Stimulated activated CD8-positive, alpha-beta memory T cell treated with anti-CD3 and anti-CD28 coated beads, Interleukin-7, amount 100 ng/mL, for 24 hours (primary cell): ENCODE measurements at regions not wholly inside any gene's neighbourhood (a gene's known extent, or its start where the extent isn't known, plus 50 kb on each side); places are given as distances from the start of the nearest gene placed in this dataset.
"Not testable (repeated sequence)": the region's sequence is repeated elsewhere in the genome, so short reads cannot be mapped to it uniquely, and the experiment has no call there.

Source experiments
- DNase-seq: peaks from one replicate; pipeline ENCODE4 v3.0.0-alpha.2; 2020; ENCODE audit warnings: low read depth

GRCh38 chr15:96470681-96471310 lies 140.3 kb downstream of the NR2F2 start:
- DNase-seq, result no peak

GRCh38 chr15:96472681-96473080 lies 142.2 kb downstream of the NR2F2 start:
- no peak for DNase-seq

GRCh38 chr15:96473556-96473955 lies 143.1 kb downstream of the NR2F2 start:
- no peak for DNase-seq

- DNase-seq, result no peak
Measured at GRCh38 chr15:96474231-96474664, 143.7 kb downstream of the NR2F2 start.

GRCh38 chr15:96477227-96477626 lies 146.7 kb downstream of the NR2F2 start:
- no peak for DNase-seq

- DNase-seq, result not testable (repeated sequence)
Measured at GRCh38 chr15:96484412-96484811, 153.9 kb downstream of the NR2F2 start.

- DNase-seq, result no peak
Measured at GRCh38 chr15:96484830-96485229, 154.3 kb downstream of the NR2F2 start.

GRCh38 chr15:96487245-96487644 lies 156.7 kb downstream of the NR2F2 start:
- DNase-seq, result no peak

GRCh38 chr15:96491066-96491699 lies 160.7 kb downstream of the NR2F2 start:
- DNase-seq, result not testable (repeated sequence)

GRCh38 chr15:96491700-96492644 lies 161.5 kb downstream of the NR2F2 start:
- not testable (repeated sequence) for DNase-seq

GRCh38 chr15:96494505-96494904 lies 164.0 kb downstream of the NR2F2 start:
- no peak for DNase-seq

- DNase-seq, result no peak
Measured at GRCh38 chr15:96495386-96495785, 164.9 kb downstream of the NR2F2 start.

- no peak for DNase-seq
Measured at GRCh38 chr15:96497951-96498350, 167.5 kb downstream of the NR2F2 start.

GRCh38 chr15:96500508-96500907 lies 170.0 kb downstream of the NR2F2 start:
- DNase-seq, result no peak

GRCh38 chr15:96501362-96501761 lies 170.9 kb downstream of the NR2F2 start:
- no peak for DNase-seq

GRCh38 chr15:96502196-96502595 lies 171.7 kb downstream of the NR2F2 start:
- no peak for DNase-seq

GRCh38 chr15:96503276-96503675 lies 172.8 kb downstream of the NR2F2 start:
- no peak for DNase-seq

GRCh38 chr15:96504371-96504770 lies 173.9 kb downstream of the NR2F2 start:
- DNase-seq, result no peak

GRCh38 chr15:96505014-96505413 lies 174.5 kb downstream of the NR2F2 start:
- no peak for DNase-seq

- DNase-seq, result no peak
Measured at GRCh38 chr15:96514607-96515285, 184.2 kb downstream of the NR2F2 start.

- DNase-seq, result no peak
Measured at GRCh38 chr15:96515371-96515770, 184.9 kb downstream of the NR2F2 start.

- DNase-seq, result no peak
Measured at GRCh38 chr15:96521386-96521785, 190.9 kb downstream of the NR2F2 start.
